ENCODE measurements at regions not wholly inside any gene's neighbourhood (a gene's known extent, or its start where the extent isn't known, plus 50 kb on each side); places are given as distances from the start of the nearest gene placed in this dataset.

GRCh38 chr3:35241236-35241635, 398.1 kb upstream of the ARPP21 start:
- BruUV-seq (replicated peaks) = no TSS peak
- Histone ChIP-seq H3K9ac (replicated peaks; ENCODE audit: extremely low read depth, insufficient read depth, low read length) (no peak overlapping the region), H3K27ac (ENCODE audit: insufficient read depth, low read depth, low read length) (no peak overlapping the region), H3K4me1 (ENCODE audit: control insufficient read depth, extremely low read depth, insufficient read depth, low read length) (no peaks in the 10 kb centered on the region), H3K9me3 (replicated peaks; ENCODE audit: control insufficient read depth, insufficient read depth, low read length) (no peaks in the 10 kb centered on the region), H3K4me2 (ENCODE audit: insufficient read depth, low read length) (no peak overlapping the region), H3K27me3 (ENCODE audit: control insufficient read depth in 2 of 2, insufficient read depth in 2 of 2, low read length in 2 of 2) (no peaks in the 10 kb centered on the region), H2AFZ (ENCODE audit: low read depth, low read length) (no peak overlapping the region), H4K20me1 (replicated peaks; ENCODE audit: control insufficient read depth, extremely low read depth, insufficient read depth, low read length) (no peaks in the 10 kb centered on the region), H3K4me3 (replicated peaks in 1 of 3; ENCODE audit: insufficient read depth in 1 of 3, low read depth in 1 of 3, low read length in 3 of 3) (no peak overlapping the region), H3K79me2 (ENCODE audit: control insufficient read depth, insufficient read depth, low read length) (no peaks in the 10 kb centered on the region), H3K36me3 (ENCODE audit: control insufficient read depth in 2 of 2, extremely low read depth in 1 of 2, insufficient read depth in 2 of 2, low read length in 2 of 2) (no peaks in the 10 kb centered on the region), H3K9me1 (replicated peaks; ENCODE audit: control insufficient read depth, extremely low read depth, insufficient read depth, low read length) (no peaks in the 10 kb centered on the region)
- ChIA-PET CTCF (no interaction called here), POLR2A (no interaction called here)
- no peak for DNase-seq (ENCODE audit: low read depth, low spot score)
- intact Hi-C loops (cut with micrococcal nuclease) = no loop called here
- dilution Hi-C loops (cut with MboI; ENCODE audit: extremely low pct_ligation_motif_present, low sequenced_read_pairs) = no loop called here
- no peak for FAIRE-seq
- no peak for TF ChIP-seq EZH2 (IDR thresholded peaks at IDR 0.05; ENCODE audit: borderline replicate concordance, low read depth, low read length, severe bottlenecking)
- TF ChIP-seq GATA2 (IDR thresholded peaks at IDR 0.05; ENCODE audit: insufficient read depth, insufficient read length, low read depth, low read length) = no peak
- no peak for TF ChIP-seq POLR2A (IDR thresholded peaks at IDR 0.05; ENCODE audit: low read depth, low read length)
- TF ChIP-seq FOS (IDR thresholded peaks at IDR 0.05; ENCODE audit: borderline replicate concordance, insufficient read depth, low read length) = no peak
- TF ChIP-seq JUN (IDR thresholded peaks at IDR 0.05; ENCODE audit: borderline replicate concordance, insufficient read depth, insufficient read length, low read depth) = no peak
- no peak for TF ChIP-seq CTCF (IDR thresholded peaks at IDR 0.05; ENCODE audit: extremely low read depth in 1 of 2, insufficient read depth in 1 of 2, low read depth in 1 of 2, low read length in 2 of 2)
- TF ChIP-seq POLR2AphosphoS5 (IDR thresholded peaks at IDR 0.05; ENCODE audit: insufficient read depth, low read depth, low read length) = no peak
- TF ChIP-seq MYC (IDR thresholded peaks at IDR 0.05; ENCODE audit: low read depth, low read length) = no peak
- TF ChIP-seq MAX (IDR thresholded peaks at IDR 0.05; ENCODE audit: insufficient read depth, insufficient read length) = no peak

Data from endothelial cell of umbilical vein (primary cell).